Activated CD4-positive, alpha-beta T cell treated with anti-CD3 and anti-CD28 coated beads, Interleukin-2, amount 10 ng/mL, durations not matched to agents 7 days and 5 days (primary cell): ENCODE measurements at regions not wholly inside any gene's neighbourhood (a gene's known extent, or its start where the extent isn't known, plus 50 kb on each side); places are given as distances from the start of the nearest gene placed in this dataset.

ENCODE experiments used
- CTCF ChIA-PET: fragments of 350-600 bp; sonication (Branson Sonifier 250); formaldehyde crosslinking; loops from one replicate; lab custom pipeline; 2021; ENCODE audit warnings: antibody characterized with exemption; lab: Charles Lee
- POLR2A ChIA-PET: fragments of 350-600 bp; sonication (Branson Sonifier 250); formaldehyde crosslinking; loops from one replicate; lab custom pipeline; 2021; ENCODE audit warnings: antibody characterized with exemption; lab: Charles Lee
- DNase-seq: peaks from one replicate; pipeline ENCODE4 v3.0.0-alpha.2; 2020
- H3K27ac Mint-ChIP-seq: one replicate; pipeline ENCODE4 v1.8.0; 2021; ENCODE audit warnings: mild to moderate bottlenecking, moderate library complexity, mixed read lengths
- H3K27me3 Mint-ChIP-seq: one replicate; pipeline ENCODE4 v1.8.0; 2021; ENCODE audit warnings: mixed read lengths
- H3K36me3 Mint-ChIP-seq: one replicate; pipeline ENCODE4 v1.8.0; 2021; ENCODE audit warnings: low read depth, mixed read lengths
- H3K4me1 Mint-ChIP-seq: one replicate; pipeline ENCODE4 v1.8.0; 2021; ENCODE audit warnings: mixed read lengths
- H3K4me3 Mint-ChIP-seq: one replicate; pipeline ENCODE4 v1.8.0; 2021; ENCODE audit warnings: mild to moderate bottlenecking, moderate library complexity, mixed read lengths
- H3K9me3 Mint-ChIP-seq: one replicate; pipeline ENCODE4 v1.8.0; 2021; ENCODE audit warnings: mixed read lengths

DNA sequence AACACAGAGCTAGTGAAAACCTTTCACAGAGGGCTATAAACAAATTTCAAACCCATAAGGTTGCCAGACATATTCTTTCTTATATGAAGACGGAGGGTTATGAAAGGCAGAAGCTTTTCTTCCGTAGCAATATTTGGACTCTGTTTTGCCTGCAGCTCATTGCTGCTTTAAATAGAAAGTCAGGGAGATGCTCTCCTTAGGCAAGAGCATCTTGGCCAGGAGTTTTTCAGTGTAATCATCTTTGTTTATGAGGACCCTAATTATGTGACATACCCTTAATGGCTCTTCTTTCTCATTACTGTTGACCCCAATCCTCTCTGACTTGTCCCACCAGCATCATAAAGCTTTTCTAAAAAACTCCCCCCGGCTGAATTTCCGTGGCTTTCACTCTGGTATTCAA, 433.4 kb upstream of the NRXN1 start:
- H3K36me3 Mint-ChIP-seq = no peaks in the 10 kb centered on the region
- ChIA-PET POLR2A (no interaction called here), CTCF (no interaction called here)
- no peaks in the 10 kb centered on the region for H3K4me1 Mint-ChIP-seq
- no peaks in the 10 kb centered on the region for H3K9me3 Mint-ChIP-seq
- no peaks in the 10 kb centered on the region for H3K27me3 Mint-ChIP-seq
- H3K4me3 Mint-ChIP-seq = no peak overlapping the region
- DNase-seq = no peak
- H3K27ac Mint-ChIP-seq = no peak overlapping the region

DNA sequence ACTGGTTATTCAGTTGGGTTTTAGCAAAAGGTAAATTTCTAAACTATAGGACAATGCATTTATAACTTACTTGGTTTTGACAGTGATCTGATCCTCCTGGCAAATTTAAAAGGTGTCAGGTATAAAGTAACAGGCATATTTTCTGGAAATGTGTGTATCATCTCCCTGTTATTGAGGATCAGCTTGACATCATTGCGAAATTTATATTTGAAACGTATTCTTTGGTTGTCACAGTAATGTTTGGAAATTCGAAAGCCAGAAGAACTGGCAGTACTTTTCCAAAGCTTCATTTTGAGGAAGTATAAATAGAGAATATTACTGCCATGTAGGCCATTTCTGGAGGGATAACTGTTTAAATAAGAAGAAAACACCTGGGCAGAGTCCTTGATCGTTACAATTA, 422.2 kb upstream of the NRXN1 start:
- Mint-ChIP-seq H3K36me3 (no peaks in the 10 kb centered on the region), H3K4me3 (no peak overlapping the region), H3K9me3 (peaks cover 10% of the 10 kb centered on the region), H3K27me3 (no peaks in the 10 kb centered on the region), H3K4me1 (no peaks in the 10 kb centered on the region), H3K27ac (no peak overlapping the region)
- ChIA-PET CTCF (no interaction called here), POLR2A (no interaction called here)
- no peak for DNase-seq

DNA sequence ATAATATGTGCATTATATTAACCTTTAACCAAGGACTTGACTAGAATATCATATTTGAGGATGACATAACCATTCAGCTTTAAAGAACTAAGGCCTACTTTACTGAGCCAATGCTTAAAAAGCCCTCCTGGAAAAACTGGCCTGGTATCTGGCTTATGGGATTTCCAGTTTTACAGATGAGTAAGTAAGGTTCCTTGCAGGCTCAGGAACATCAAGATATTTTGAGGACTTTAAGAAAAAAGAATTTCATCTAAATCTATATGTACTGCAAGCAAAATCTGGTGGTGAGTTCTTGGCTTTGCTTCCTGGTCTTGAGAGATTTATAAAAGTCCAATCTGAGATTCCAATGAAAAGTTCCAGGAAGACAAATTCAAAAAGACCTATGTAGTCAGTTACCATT, 417.0 kb upstream of the NRXN1 start:
- POLR2A ChIA-PET = no interaction called here
- DNase-seq = no peak
- Mint-ChIP-seq H3K9me3 (peaks cover 9% of the 10 kb centered on the region), H3K4me3 (no peak overlapping the region), H3K27ac (no peak overlapping the region), H3K27me3 (no peaks in the 10 kb centered on the region), H3K4me1 (no peaks in the 10 kb centered on the region), H3K36me3 (no peaks in the 10 kb centered on the region)
- CTCF ChIA-PET = no interaction called here

DNA sequence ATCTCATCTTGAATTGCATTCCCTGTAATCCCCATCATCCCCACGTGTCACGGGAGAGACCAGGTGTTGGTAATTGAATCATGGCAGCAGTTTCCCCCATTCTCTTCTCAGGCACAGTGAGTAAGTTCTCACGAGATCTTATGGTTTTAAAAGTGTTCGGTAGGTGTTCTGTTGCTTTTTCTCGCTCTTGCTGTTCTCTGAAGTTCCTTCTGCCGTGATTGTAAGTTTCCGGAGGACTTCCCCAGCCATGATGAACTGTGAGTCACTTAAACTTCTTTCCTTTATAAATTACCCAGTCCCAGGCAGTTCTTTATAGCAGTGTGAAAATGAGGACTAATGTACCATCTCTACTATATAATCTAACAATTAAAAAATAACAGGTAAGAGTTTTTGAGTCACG, 409.9 kb upstream of the NRXN1 start:
- no peaks in the 10 kb centered on the region for H3K27me3 Mint-ChIP-seq
- no peak overlapping the region for H3K27ac Mint-ChIP-seq
- H3K4me1 Mint-ChIP-seq = no peaks in the 10 kb centered on the region
- no peaks in the 10 kb centered on the region for H3K36me3 Mint-ChIP-seq
- H3K9me3 Mint-ChIP-seq = peaks cover 8% of the 10 kb centered on the region
- ChIA-PET CTCF (no interaction called here), POLR2A (no interaction called here)
- DNase-seq = no peak
- H3K4me3 Mint-ChIP-seq = no peak overlapping the region

DNA sequence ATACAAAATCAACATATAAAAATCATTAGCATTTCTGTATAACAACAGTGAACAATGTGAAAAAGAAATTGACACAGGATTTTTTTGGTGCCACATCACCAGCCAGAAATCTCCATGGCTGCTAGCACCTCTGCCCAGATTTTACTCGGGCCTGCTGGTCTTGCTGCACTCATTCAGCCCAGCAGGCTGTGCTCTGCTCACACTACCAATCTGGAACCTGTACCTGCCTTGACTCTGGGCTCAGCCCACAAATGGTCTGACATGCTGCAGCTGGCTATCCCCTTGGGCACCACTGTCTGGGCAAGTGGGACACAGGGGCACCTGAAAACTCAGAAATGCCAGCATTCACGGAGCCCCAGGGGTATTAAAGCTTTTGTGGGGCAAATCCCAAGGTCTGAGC, 392.5 kb upstream of the NRXN1 start:
- Mint-ChIP-seq H3K4me3 (no peak overlapping the region), H3K27ac (no peak overlapping the region), H3K9me3 (peaks cover 11% of the 10 kb centered on the region), H3K4me1 (no peaks in the 10 kb centered on the region), H3K27me3 (no peaks in the 10 kb centered on the region), H3K36me3 (no peaks in the 10 kb centered on the region)
- ChIA-PET CTCF (no interaction called here), POLR2A (no interaction called here)
- DNase-seq = no peak

DNA sequence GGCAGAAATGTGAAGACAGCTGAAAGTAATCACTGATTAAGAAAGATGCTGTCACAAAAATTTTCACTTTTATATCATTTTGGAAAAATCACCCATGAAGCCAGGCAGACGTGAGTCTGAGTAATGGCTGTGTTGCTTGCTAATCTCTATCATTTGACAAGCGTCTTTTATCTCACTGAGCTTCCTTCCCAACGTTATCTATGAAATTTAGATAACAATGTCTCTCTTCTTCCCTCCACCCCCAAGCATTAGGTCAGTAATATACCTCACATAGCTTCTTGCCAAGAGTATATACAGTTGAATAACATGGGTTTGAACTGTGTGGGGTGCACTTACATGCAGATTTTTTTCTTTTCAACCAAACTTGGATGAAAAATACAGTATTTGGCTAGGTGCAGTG, 388.6 kb upstream of the NRXN1 start:
- Mint-ChIP-seq H3K4me1 (no peaks in the 10 kb centered on the region), H3K36me3 (no peaks in the 10 kb centered on the region), H3K4me3 (no peak overlapping the region), H3K27me3 (no peaks in the 10 kb centered on the region), H3K27ac (no peak overlapping the region), H3K9me3 (peaks cover 6% of the 10 kb centered on the region)
- POLR2A ChIA-PET = no interaction called here
- CTCF ChIA-PET = no interaction called here
- no peak for DNase-seq

DNA sequence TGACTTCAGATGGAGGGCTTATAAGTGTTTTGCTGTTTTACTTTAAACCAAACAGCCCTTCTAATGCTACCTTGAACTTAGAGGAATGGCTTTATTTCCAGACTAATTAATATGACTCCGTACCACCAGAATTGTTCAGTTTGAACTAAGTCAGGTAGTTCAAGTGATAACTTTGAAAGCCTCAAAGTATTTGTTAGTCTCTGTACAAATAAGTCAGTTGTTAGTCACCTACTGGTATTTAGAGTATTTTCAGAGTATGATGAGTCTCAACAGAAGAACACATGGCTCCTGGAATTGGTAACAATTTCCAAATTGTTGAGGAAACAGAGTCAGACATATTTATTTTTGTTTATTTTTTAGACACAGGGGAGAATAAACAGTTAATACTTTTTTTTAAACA, 381.8 kb upstream of the NRXN1 start:
- Mint-ChIP-seq H3K27ac (no peak overlapping the region), H3K36me3 (no peaks in the 10 kb centered on the region), H3K4me1 (no peaks in the 10 kb centered on the region), H3K27me3 (no peaks in the 10 kb centered on the region), H3K9me3 (peaks cover 10% of the 10 kb centered on the region), H3K4me3 (no peak overlapping the region)
- CTCF ChIA-PET = no interaction called here
- POLR2A ChIA-PET = no interaction called here
- DNase-seq = no peak

DNA sequence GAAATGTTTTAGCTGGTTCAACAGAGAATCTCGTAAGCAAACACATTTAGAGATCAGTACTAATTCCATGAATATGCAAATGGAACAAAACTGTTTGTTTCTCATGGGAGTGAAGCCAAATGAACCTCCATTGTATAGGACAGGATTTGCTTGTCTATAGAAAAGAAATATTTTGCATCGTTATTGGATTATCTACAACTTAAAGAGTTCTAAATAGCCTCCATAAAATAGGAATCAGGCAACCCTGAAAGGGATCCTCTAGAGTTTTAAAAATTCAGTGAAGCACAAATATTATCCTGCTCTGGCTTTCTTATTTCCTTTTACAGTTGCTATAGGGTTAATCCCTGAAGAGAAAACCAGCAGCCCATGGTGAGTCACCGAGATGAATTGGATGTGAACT, 378.4 kb upstream of the NRXN1 start:
- Mint-ChIP-seq H3K4me3 (no peak overlapping the region), H3K27ac (no peak overlapping the region), H3K27me3 (no peaks in the 10 kb centered on the region), H3K36me3 (no peaks in the 10 kb centered on the region), H3K9me3 (peaks cover 6% of the 10 kb centered on the region), H3K4me1 (no peaks in the 10 kb centered on the region)
- no peak for DNase-seq
- ChIA-PET CTCF (no interaction called here), POLR2A (no interaction called here)

DNA sequence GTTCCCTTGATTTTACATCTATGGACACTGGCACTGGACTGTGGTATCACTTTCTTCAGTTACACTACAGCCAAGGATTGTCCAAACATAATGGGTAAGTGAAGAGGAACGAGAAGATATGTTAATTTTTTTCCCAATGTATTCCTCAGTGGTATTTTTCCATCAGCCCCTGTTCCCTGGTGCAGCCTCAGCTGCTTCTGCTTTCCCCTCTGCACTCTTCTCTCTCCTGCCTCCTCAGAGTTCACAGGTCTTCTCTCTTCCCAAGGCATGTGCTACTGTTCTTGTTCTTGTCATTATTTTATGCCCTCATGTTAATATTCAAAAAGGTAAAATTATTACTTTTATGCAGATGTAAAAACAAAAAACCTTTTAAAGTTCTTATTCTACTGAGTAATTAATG, 378.0 kb upstream of the NRXN1 start:
- H3K36me3 Mint-ChIP-seq = no peaks in the 10 kb centered on the region
- H3K9me3 Mint-ChIP-seq = peaks cover 7% of the 10 kb centered on the region
- H3K27ac Mint-ChIP-seq = no peak overlapping the region
- ChIA-PET CTCF (no interaction called here), POLR2A (no interaction called here)
- no peaks in the 10 kb centered on the region for H3K27me3 Mint-ChIP-seq
- H3K4me1 Mint-ChIP-seq = no peaks in the 10 kb centered on the region
- no peak overlapping the region for H3K4me3 Mint-ChIP-seq
- DNase-seq = no peak

DNA sequence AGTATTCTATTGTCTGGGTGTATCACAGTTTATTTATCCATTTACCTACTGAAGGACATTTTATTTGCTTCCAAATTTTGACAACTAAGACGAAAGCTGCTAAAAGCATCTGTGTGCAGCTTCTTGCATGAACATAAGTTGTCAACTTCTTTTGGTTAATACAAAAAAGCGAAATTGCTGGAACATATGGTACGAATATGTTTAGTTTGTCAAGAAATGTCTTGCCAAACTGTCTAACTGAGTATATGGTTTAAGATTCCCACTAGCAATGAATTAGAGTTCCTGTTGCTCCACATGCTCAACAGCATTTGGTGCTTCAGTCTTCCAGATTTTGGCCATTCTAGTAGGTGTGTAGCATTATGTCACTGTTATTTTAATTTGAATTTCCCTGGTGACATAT, 372.3 kb upstream of the NRXN1 start:
- H3K4me1 Mint-ChIP-seq = no peaks in the 10 kb centered on the region
- peaks cover 6% of the 10 kb centered on the region for H3K9me3 Mint-ChIP-seq
- POLR2A ChIA-PET = no interaction called here
- CTCF ChIA-PET = no interaction called here
- H3K36me3 Mint-ChIP-seq = no peaks in the 10 kb centered on the region
- no peak overlapping the region for H3K4me3 Mint-ChIP-seq
- H3K27ac Mint-ChIP-seq = no peak overlapping the region
- DNase-seq = no peak
- no peaks in the 10 kb centered on the region for H3K27me3 Mint-ChIP-seq

DNA sequence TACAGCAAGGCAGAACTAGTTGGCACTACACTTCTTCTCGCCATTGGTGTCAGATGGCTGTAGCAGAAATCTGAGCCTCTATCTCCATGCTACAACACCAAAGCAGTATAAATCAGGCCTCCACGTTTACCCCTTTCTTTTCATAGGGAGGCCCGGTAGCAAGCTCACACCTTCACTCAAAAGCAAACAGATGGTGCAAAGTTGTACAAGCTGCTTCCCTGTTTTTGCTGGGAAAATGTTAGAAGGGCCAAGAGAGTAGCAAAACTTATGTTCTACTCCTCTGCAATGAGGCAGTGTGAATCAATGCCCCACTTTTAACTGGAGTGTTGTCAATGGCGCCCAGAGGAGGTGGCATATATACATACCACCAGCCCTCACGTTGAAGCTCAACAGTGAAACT, 369.6 kb upstream of the NRXN1 start:
- H3K27me3 Mint-ChIP-seq = no peaks in the 10 kb centered on the region
- peaks cover 8% of the 10 kb centered on the region for H3K9me3 Mint-ChIP-seq
- H3K4me3 Mint-ChIP-seq = no peak overlapping the region
- H3K27ac Mint-ChIP-seq = no peak overlapping the region
- no peaks in the 10 kb centered on the region for H3K36me3 Mint-ChIP-seq
- POLR2A ChIA-PET = no interaction called here
- no peak for DNase-seq
- no peaks in the 10 kb centered on the region for H3K4me1 Mint-ChIP-seq
- CTCF ChIA-PET = no interaction called here

DNA sequence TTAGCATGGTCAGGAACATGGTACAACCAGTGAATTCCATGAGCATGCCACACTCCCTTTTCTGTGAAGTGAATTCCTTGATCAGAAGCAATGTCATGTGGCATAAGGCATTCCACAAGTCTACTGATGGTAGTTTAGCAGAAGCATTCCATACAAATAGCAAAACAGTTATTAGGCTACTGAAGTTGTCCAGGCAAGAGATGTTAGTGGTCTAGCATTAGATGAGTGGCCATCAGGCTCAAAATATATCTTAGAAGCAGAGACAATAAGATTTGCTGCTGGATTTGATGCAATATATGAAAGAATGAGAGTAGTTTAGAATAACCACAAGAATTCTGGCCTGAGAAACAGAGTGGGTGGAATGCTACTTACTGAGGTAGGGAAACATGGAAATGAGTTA, 355.3 kb upstream of the NRXN1 start:
- ChIA-PET CTCF (no interaction called here), POLR2A (no interaction called here)
- no peaks in the 10 kb centered on the region for H3K36me3 Mint-ChIP-seq

DNA sequence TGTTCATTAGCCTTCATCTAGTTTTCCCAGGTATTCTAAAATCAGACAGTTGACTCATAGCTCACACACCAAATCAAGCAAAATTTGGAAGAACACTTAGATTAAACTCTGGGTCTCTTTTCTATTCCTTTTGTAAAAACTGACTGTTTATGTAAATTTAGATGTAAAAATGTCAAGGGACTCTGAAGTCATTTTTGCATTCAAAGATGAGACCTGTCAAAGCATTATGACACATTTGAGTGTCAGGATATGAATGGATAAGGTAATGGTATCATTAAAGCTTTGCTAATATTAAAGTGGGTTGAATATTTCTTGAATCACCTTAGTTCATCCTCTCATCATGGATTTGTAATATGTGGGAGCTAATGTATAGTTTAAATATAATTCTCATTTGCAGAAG, 348.1 kb upstream of the NRXN1 start:
- Mint-ChIP-seq H3K27ac (no peak overlapping the region), H3K4me3 (no peak overlapping the region), H3K36me3 (no peaks in the 10 kb centered on the region), H3K27me3 (no peaks in the 10 kb centered on the region), H3K4me1 (no peaks in the 10 kb centered on the region), H3K9me3 (peaks cover 3% of the 10 kb centered on the region)
- DNase-seq = no peak
- POLR2A ChIA-PET = no interaction called here
- CTCF ChIA-PET = no interaction called here

More for the DNA sequence above, 355.3 kb upstream of the NRXN1 start:
- Mint-ChIP-seq H3K4me1 (no peaks in the 10 kb centered on the region), H3K9me3 (peaks cover 5% of the 10 kb centered on the region), H3K27me3 (no peaks in the 10 kb centered on the region), H3K4me3 (no peak overlapping the region), H3K27ac (no peak overlapping the region)
- no peak for DNase-seq

DNA sequence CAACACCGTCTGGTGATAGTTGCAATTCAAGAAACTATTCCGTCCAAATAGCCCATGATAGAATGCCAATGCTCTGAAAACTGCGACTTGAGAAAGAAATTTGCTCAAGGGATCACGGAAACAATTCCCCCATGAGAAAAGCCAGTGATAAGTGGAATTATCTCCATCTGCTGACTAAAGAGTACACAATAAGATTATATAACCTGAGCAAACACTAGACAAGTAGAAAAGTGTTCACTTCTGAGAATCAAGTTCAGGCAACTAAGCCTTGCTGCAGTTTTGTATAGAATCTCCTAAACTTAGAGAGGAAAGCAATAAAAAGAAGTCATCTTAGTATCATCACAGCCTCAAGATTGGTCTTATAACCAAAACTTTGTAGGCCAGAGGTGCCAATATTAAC, 336.3 kb upstream of the NRXN1 start:
- Mint-ChIP-seq H3K9me3 (peaks cover 4% of the 10 kb centered on the region), H3K27ac (no peak overlapping the region), H3K4me3 (no peak overlapping the region), H3K36me3 (no peaks in the 10 kb centered on the region), H3K4me1 (no peaks in the 10 kb centered on the region), H3K27me3 (no peaks in the 10 kb centered on the region)
- ChIA-PET CTCF (no interaction called here), POLR2A (no interaction called here)
- DNase-seq = no peak

DNA sequence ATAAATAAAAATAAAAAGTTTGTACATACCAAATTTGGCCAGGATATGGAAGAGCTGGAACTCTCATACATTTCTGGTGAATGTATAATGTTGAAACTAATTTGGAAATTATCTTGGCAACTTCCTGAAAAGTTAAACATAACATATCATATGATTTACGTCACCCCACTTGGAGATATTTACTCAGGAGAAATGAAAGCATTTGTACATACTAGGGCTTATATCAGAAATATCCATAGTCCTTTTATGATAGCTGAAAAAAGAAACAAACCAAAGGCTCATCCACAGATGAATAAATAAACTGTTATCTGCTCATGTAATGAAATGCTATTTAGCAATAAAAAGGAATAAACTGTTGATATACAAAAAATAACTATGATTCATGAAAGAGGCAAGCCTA, 318.2 kb upstream of the NRXN1 start:
- no peaks in the 10 kb centered on the region for H3K36me3 Mint-ChIP-seq
- H3K27ac Mint-ChIP-seq = no peak overlapping the region
- no peaks in the 10 kb centered on the region for H3K27me3 Mint-ChIP-seq
- peaks cover 3% of the 10 kb centered on the region for H3K9me3 Mint-ChIP-seq
- H3K4me3 Mint-ChIP-seq = no peak overlapping the region
- ChIA-PET CTCF (no interaction called here), POLR2A (no interaction called here)
- H3K4me1 Mint-ChIP-seq = no peaks in the 10 kb centered on the region
- DNase-seq = no peak
